ENCODE measurements at regions not wholly inside any gene's neighbourhood (a gene's known extent, or its start where the extent isn't known, plus 50 kb on each side); places are given as distances from the start of the nearest gene placed in this dataset.

DNA sequence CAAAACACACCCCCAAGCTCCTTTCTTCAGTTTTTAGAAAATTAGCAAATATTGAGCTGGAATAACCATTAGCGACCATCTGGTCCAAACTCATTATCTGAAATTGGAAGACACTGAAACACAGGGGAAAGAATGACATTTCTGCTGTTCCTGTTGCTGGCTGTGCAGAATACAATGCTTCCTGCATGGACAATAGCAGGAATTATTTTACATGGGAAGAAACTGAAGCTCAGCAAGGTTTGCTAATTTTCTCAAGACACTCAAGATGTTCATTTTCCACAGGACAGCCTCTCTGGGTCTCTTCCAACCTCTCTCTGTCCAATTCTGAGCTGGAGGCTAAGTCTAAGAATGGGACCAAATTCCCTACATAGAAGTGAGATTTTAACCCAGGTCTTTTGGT is 81.9 kb upstream of the TNS3 start:
- TF ChIP-seq, protein P1, sequence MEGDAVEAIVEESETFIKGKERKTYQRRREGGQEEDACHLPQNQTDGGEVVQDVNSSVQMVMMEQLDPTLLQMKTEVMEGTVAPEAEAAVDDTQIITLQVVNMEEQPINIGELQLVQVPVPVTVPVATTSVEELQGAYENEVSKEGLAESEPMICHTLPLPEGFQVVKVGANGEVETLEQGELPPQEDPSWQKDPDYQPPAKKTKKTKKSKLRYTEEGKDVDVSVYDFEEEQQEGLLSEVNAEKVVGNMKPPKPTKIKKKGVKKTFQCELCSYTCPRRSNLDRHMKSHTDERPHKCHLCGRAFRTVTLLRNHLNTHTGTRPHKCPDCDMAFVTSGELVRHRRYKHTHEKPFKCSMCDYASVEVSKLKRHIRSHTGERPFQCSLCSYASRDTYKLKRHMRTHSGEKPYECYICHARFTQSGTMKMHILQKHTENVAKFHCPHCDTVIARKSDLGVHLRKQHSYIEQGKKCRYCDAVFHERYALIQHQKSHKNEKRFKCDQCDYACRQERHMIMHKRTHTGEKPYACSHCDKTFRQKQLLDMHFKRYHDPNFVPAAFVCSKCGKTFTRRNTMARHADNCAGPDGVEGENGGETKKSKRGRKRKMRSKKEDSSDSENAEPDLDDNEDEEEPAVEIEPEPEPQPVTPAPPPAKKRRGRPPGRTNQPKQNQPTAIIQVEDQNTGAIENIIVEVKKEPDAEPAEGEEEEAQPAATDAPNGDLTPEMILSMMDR (IDR thresholded peaks at IDR 0.05), result no peak
- TF ChIP-seq RAD21 (IDR thresholded peaks at IDR 0.05; ENCODE audit: low read length), result no peak
- TF ChIP-seq, protein P2, sequence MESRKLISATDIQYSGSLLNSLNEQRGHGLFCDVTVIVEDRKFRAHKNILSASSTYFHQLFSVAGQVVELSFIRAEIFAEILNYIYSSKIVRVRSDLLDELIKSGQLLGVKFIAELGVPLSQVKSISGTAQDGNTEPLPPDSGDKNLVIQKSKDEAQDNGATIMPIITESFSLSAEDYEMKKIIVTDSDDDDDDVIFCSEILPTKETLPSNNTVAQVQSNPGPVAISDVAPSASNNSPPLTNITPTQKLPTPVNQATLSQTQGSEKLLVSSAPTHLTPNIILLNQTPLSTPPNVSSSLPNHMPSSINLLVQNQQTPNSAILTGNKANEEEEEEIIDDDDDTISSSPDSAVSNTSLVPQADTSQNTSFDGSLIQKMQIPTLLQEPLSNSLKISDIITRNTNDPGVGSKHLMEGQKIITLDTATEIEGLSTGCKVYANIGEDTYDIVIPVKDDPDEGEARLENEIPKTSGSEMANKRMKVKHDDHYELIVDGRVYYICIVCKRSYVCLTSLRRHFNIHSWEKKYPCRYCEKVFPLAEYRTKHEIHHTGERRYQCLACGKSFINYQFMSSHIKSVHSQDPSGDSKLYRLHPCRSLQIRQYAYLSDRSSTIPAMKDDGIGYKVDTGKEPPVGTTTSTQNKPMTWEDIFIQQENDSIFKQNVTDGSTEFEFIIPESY (IDR thresholded peaks at IDR 0.05; ENCODE audit: borderline replicate concordance, low read depth), result no peak

All from SK-N-SH (cell line).